ENCODE measurements at regions not wholly inside any gene's neighbourhood (a gene's known extent, or its start where the extent isn't known, plus 50 kb on each side); places are given as distances from the start of the nearest gene placed in this dataset.

DNA sequence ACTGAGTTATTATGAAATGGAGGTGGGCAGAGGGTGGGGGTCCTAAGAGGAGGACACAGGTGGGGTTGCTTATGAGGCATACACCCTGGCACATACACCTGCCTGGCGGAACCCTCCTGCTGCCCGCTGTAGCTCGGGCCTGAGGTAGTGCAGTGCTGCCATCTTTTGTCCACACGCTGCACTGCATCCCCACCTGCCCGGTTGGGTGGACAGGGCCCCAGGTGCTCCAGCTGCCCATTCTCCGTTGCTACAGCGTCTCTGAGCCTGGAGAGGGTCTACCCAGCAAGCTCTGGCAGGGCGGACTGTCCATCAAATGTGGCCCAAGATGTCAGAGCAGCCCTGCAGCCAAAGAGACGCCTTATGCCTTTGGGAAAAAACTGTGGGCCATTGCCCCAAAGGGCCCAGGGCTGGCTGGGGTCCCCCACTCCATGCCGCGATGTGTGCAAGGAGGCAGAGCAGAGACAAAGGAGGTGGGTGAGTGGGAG, 131.2 kb downstream of the BUD13 start:
- Histone ChIP-seq H3K4me1 (ENCODE audit: low read length) (no peaks in the 10 kb centered on the region), H3K27me3 (ENCODE audit: low read depth, low read length) (peaks cover 17% of the 10 kb centered on the region), H3K9ac (ENCODE audit: low read length) (no peak overlapping the region), H3K79me2 (ENCODE audit: low read length) (no peaks in the 10 kb centered on the region), H4K20me1 (ENCODE audit: insufficient read depth, low read length) (no peaks in the 10 kb centered on the region), H3K27ac (ENCODE audit: low read length) (no peak overlapping the region), H2AFZ (ENCODE audit: low read depth, low read length) (no peak overlapping the region), H3K4me2 (ENCODE audit: low read length) (no peak overlapping the region), H3K36me3 (replicated peaks; ENCODE audit: low read depth, low read length) (no peaks in the 10 kb centered on the region), H3K9me3 (ENCODE audit: insufficient read depth, low read length) (no peaks in the 10 kb centered on the region), H3K4me3 (ENCODE audit: low read length) (no peak overlapping the region)
- TF ChIP-seq EZH2phosphoT487 (IDR thresholded peaks at IDR 0.05; ENCODE audit: low read depth), result no peak
- TF ChIP-seq, protein P1, sequence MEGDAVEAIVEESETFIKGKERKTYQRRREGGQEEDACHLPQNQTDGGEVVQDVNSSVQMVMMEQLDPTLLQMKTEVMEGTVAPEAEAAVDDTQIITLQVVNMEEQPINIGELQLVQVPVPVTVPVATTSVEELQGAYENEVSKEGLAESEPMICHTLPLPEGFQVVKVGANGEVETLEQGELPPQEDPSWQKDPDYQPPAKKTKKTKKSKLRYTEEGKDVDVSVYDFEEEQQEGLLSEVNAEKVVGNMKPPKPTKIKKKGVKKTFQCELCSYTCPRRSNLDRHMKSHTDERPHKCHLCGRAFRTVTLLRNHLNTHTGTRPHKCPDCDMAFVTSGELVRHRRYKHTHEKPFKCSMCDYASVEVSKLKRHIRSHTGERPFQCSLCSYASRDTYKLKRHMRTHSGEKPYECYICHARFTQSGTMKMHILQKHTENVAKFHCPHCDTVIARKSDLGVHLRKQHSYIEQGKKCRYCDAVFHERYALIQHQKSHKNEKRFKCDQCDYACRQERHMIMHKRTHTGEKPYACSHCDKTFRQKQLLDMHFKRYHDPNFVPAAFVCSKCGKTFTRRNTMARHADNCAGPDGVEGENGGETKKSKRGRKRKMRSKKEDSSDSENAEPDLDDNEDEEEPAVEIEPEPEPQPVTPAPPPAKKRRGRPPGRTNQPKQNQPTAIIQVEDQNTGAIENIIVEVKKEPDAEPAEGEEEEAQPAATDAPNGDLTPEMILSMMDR (IDR thresholded peaks at IDR 0.05; ENCODE audit: low read depth, low read length), result peak; percentile 68

DNA sequence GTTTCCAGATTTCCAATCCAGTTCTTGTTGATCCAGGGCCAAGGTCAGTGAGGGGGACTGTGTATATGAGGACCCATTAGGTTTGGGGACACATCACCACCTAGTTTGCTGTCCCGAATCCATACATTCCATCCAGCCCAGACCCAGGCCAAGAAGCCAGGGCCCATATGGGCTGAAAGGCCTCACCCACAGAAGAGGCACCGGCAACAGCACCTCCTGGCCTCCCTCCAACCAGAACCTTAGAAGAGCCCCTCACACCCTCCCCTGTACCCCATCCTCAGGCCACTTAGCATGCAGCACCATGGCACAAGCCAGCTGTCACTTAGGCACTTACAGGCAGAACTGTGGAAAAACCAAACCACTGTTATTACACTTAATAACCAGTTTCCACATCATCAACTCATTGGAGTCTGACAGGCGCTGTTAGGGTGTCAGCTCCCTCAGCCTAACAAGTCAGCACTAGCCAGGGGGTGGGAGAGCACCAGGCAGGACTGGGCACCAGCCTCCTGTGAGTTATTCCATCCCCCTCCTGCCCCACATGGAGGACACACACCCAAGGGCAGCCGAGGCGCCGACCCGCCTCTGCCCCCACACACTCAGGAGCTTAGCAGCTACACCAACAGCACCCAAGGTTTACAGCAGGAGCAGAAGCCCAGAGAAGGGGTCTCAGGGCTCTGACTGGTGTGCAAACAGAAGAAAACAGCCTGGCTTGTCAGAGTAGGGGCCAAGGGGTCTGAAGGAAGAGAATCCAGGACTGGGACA, 132.0 kb downstream of the BUD13 start:
- Histone ChIP-seq H3K4me3 (ENCODE audit: low read length) (no peak overlapping the region), H3K27me3 (ENCODE audit: low read depth, low read length) (peaks cover 20% of the 10 kb centered on the region), H3K9me3 (ENCODE audit: insufficient read depth, low read length) (no peaks in the 10 kb centered on the region), H3K4me2 (ENCODE audit: low read length) (no peak overlapping the region), H4K20me1 (ENCODE audit: insufficient read depth, low read length) (no peaks in the 10 kb centered on the region), H3K36me3 (replicated peaks; ENCODE audit: low read depth, low read length) (no peaks in the 10 kb centered on the region), H3K27ac (ENCODE audit: low read length) (no peak overlapping the region), H3K9ac (ENCODE audit: low read length) (no peak overlapping the region), H3K79me2 (ENCODE audit: low read length) (no peaks in the 10 kb centered on the region), H3K4me1 (ENCODE audit: low read length) (no peaks in the 10 kb centered on the region), H2AFZ (ENCODE audit: low read depth, low read length) (no peak overlapping the region)
- TF ChIP-seq, protein P1 (IDR thresholded peaks at IDR 0.05; ENCODE audit: low read depth, low read length), result no peak
- TF ChIP-seq EZH2phosphoT487 (IDR thresholded peaks at IDR 0.05; ENCODE audit: low read depth), result no peak

DNA sequence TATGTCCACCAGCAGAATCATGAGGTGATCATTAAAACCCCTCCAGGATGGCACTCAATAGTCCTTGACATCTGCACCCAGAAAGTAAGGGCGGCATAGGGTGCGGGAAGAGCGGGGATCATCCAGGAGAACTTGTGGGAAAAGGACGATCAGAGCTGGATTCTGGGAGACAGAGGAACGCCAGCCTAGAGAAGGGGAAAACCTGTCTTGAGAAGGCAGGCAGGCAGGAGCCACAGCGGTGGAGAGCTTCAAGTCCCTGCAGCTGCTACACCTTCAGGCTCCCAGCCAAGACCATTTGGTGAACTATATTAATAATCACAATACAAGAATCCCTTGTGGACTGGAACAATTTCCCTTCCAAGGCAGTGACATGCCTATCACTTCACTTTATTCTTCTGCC, 134.3 kb downstream of the BUD13 start:
- no peak overlapping the region for H3K4me3 ChIP-seq (ENCODE audit: low read length)
- H3K27ac ChIP-seq (ENCODE audit: low read length), result no peak overlapping the region
- H3K79me2 ChIP-seq (ENCODE audit: low read length), result no peaks in the 10 kb centered on the region
- no peak overlapping the region for H3K4me2 ChIP-seq (ENCODE audit: low read length)
- no peaks in the 10 kb centered on the region for H4K20me1 ChIP-seq (ENCODE audit: insufficient read depth, low read length)
- no peak overlapping the region for H2AFZ ChIP-seq (ENCODE audit: low read depth, low read length)
- no peaks in the 10 kb centered on the region for H3K9me3 ChIP-seq (ENCODE audit: insufficient read depth, low read length)
- TF ChIP-seq, protein P1 (IDR thresholded peaks at IDR 0.05; ENCODE audit: low read depth, low read length), result no peak
- no peak for TF ChIP-seq EZH2phosphoT487 (IDR thresholded peaks at IDR 0.05; ENCODE audit: low read depth)
- H3K36me3 ChIP-seq (replicated peaks; ENCODE audit: low read depth, low read length), result no peaks in the 10 kb centered on the region
- no peak overlapping the region for H3K9ac ChIP-seq (ENCODE audit: low read length)
- no peaks in the 10 kb centered on the region for H3K4me1 ChIP-seq (ENCODE audit: low read length)
- H3K27me3 ChIP-seq (ENCODE audit: low read depth, low read length), result peaks cover 20% of the 10 kb centered on the region

DNA sequence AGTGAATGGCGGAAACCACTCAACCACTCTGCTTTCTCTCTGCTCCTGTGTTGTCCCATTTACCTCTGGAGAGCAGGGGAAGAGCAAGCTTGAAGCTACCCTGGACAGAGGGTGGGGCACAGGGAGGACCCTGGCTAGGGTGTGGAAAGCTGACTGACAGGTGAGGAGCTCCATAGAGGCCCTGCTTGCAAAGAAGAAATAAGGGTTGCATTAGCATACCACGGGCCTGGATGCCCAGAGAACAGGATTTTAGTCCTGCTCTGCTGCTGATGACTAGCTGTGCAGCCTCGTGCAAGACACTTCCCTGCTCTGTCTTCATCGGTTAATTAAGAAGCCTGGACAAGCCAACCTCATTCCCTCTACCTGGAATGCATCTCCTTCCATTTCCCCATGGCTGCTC, 135.0 kb downstream of the BUD13 start:
- Histone ChIP-seq H4K20me1 (ENCODE audit: insufficient read depth, low read length) (no peaks in the 10 kb centered on the region), H3K4me1 (ENCODE audit: low read length) (no peaks in the 10 kb centered on the region), H3K79me2 (ENCODE audit: low read length) (no peaks in the 10 kb centered on the region), H3K27me3 (ENCODE audit: low read depth, low read length) (peaks cover 20% of the 10 kb centered on the region), H3K36me3 (replicated peaks; ENCODE audit: low read depth, low read length) (no peaks in the 10 kb centered on the region), H3K4me2 (ENCODE audit: low read length) (no peak overlapping the region), H2AFZ (ENCODE audit: low read depth, low read length) (no peak overlapping the region), H3K4me3 (ENCODE audit: low read length) (no peak overlapping the region), H3K27ac (ENCODE audit: low read length) (no peak overlapping the region), H3K9ac (ENCODE audit: low read length) (no peak overlapping the region), H3K9me3 (ENCODE audit: insufficient read depth, low read length) (no peaks in the 10 kb centered on the region)
- TF ChIP-seq EZH2phosphoT487 (IDR thresholded peaks at IDR 0.05; ENCODE audit: low read depth), result no peak
- TF ChIP-seq, protein P1 (IDR thresholded peaks at IDR 0.05; ENCODE audit: low read depth, low read length), result no peak

Data from OCI-LY3 (cell line).